ENCODE measurements at regions not wholly inside any gene's neighbourhood (a gene's known extent, or its start where the extent isn't known, plus 50 kb on each side); places are given as distances from the start of the nearest gene placed in this dataset.

DNA sequence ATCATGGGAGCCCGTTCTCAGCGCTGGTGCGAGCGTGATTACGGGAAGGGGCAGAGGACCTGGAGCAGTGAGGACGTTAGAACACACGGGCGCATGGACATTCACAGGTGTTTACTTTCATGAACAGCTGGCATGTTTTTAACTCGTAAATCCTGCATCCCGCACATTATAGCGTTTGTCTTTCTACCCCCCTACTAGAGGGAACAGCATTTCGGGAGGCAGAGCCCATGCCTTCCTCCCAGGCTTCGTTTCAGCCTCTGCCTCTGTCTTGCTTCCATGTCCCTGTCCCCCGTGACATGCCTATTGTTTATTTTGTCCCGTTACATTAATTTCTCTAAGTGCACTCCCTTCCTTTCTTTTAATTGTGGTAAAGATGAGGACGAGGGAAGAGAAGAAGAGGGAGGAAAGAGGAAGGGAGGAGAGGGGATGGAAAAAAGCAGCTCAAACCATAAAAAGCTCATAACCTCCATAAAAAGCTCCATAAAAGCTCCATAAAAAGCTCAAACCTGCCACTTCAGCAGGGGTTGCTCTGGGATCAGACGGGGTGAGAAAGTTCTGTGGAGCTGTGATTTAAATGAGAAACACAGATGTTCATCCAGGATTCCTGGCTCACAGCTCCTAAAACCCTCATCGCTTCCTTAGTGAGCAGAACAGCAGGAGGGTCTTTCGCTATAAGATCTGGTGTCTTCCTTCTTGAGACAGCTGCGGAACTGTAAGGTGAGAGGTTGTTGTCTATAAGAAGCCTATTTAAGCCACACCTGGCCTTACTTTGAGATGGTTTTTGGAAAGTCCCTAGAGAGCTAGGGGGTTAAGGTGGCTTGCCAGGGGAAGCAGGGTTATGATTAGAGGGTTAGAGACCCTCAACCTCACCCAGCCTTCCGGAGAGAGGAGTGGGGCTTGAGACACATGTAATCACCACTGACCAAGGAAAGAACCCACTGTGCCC is 66.6 kb upstream of the SNTG2 start:
- no peak overlapping the region for H3K27ac ChIP-seq
- no peak for TF ChIP-seq ZFX (IDR thresholded peaks at IDR 0.05; ENCODE audit: borderline replicate concordance)
- TF ChIP-seq, protein P1, sequence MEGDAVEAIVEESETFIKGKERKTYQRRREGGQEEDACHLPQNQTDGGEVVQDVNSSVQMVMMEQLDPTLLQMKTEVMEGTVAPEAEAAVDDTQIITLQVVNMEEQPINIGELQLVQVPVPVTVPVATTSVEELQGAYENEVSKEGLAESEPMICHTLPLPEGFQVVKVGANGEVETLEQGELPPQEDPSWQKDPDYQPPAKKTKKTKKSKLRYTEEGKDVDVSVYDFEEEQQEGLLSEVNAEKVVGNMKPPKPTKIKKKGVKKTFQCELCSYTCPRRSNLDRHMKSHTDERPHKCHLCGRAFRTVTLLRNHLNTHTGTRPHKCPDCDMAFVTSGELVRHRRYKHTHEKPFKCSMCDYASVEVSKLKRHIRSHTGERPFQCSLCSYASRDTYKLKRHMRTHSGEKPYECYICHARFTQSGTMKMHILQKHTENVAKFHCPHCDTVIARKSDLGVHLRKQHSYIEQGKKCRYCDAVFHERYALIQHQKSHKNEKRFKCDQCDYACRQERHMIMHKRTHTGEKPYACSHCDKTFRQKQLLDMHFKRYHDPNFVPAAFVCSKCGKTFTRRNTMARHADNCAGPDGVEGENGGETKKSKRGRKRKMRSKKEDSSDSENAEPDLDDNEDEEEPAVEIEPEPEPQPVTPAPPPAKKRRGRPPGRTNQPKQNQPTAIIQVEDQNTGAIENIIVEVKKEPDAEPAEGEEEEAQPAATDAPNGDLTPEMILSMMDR (IDR thresholded peaks at IDR 0.05) = no peak

DNA sequence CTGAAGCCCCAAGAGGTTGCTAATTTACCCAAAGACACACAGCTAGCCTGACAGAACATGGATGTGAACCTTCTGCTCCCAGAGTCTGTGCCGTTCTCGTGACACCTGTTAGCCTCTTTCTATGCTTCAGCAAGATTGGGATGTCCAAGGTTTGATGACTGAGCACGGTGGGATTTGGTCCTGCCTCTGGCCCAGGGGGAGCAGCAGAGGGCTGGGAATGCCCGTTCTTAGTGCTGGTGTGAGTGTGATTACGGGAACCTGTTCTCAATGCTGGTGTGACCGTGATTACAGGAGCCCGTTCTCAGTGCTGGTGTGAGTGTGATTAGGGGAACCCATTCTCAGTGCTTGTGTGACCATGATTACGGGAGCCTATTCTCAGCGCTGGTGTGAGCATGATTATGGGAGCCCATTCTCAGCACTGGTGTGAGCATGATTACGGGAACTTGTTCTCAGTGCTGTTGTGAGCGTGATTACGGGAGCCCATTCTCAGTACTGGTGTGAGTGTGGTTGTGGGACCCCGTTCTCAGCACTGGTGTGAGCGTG is 67.3 kb upstream of the SNTG2 start:
- no peak for TF ChIP-seq ZFX (IDR thresholded peaks at IDR 0.05; ENCODE audit: borderline replicate concordance)
- TF ChIP-seq, protein P1 (IDR thresholded peaks at IDR 0.05) = no peak
- no peak overlapping the region for H3K27ac ChIP-seq

DNA sequence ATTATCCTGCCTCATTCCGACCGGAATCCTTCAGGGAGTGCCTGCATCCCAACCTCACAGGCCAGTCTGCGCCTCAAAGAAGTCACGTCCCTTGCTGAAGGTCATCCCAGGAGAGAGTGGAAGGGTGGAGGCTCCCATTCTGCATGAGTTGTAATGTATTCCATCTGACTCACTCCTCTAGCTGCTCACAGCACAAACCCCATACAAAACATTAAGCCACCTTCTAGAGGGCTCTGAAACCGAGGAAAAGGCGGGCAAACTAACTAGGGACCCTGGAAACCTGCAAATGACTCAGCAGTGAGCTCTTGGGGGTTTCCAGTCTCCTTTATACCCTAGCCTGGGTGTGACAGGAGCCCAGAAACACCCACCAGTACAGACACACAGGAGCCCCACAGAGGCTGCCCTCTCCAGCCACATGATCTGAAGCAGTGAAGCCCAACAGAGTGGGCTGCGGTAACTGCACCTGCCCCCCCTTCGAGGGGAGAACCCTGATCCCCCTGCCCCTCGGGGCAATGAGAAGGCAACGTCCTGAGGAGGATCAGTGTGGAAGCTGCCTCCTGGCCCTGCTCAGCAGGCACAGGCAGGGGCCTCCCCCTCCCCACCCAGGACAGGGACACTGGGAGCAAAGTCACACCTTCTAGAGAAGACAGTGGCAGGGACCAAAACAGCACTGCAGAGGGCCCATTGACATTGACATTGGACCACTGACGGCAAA is 69.3 kb upstream of the SNTG2 start:
- no peak for TF ChIP-seq ZFX (IDR thresholded peaks at IDR 0.05; ENCODE audit: borderline replicate concordance)
- TF ChIP-seq, protein P1 (IDR thresholded peaks at IDR 0.05) = no peak
- no peak overlapping the region for H3K27ac ChIP-seq

DNA sequence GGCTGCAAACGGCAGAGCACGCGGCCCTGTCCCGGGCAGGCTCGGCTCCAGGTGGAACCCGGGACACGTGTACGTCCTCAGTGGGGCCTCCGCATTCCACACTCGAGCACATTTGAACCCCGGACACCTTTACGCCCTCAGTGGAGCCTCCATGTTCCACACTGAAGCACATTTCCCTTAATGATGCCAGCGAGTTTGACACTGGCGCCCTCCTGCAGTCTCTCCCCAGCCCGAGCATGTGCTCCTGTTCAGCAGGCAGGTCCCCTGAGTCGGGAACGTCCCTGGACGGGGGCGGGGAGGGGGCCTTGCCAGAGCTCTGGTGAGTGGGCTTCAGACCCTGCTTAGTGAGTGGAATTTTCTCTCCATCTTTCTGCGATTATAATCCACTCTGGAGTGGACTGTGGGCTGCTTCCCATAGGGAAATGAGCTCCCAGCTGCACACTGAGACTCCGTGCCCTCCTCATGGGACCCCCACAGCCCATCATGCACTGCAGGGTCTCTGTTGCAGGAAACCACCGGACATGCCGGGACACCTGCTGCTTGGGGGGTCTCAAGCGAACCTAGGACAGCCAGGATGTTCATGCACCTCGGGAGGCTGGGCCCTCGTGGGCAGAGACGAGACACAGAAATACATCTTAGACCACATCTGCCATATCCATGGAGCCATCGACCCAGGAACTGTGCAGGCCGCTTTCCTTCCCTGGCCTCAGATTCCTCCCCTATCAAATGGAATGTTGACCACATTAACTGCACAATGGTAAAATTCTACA is 70.3 kb upstream of the SNTG2 start:
- no peak for TF ChIP-seq ZFX (IDR thresholded peaks at IDR 0.05; ENCODE audit: borderline replicate concordance)
- TF ChIP-seq, protein P1 (IDR thresholded peaks at IDR 0.05) = no peak
- no peak overlapping the region for H3K27ac ChIP-seq

DNA sequence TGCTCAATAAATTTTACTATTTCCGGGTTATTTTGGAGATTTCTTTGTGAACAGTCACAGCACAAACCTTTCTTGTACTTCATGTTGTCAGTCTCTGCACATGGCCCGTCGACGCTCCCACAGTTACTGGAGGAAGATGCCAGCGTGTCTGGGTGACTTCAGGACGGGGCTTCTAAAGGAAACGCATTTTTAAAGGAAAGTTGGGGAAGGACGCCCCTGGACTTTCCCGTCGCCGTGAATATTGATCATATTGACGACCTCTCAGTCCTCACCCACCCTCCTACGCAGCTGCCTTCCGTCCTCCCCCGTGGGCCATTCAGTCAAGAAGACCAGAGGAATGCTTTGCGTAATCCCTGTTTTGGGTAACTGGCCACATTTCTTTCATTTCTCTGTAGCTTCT is 71.1 kb upstream of the SNTG2 start:
- H3K27ac ChIP-seq = no peak overlapping the region
- no peak for TF ChIP-seq ZFX (IDR thresholded peaks at IDR 0.05; ENCODE audit: borderline replicate concordance)
- TF ChIP-seq, protein P1 (IDR thresholded peaks at IDR 0.05) = no peak

DNA sequence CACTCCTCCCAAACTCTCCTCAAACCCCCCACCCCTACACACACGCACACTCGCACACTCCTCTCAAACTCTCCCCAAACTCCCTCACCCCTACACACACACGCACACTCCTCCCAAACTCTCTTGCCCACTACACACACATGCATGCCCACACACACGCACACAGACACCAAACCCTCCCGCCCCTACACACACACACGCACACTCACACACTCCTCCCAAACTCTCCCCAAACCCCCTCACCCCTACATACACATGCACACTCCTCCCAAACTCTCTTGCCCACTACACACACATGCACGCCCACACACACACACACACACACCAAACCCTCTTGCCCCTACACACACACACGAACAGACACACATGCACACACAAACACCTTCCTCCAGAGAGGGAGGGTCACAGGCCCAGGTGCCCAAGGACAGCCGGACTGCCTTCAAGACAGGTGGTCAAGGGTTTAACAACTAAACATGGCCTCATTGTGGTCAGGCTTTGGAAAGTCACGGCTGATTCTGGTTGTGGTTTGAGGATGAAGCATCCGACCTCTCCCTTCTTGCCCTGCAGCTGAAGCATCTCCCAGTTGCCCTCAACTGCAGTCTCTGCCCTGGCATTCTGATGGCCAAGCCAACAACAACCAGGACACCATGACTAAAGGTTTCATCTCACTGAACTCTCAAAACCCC is 72.3 kb upstream of the SNTG2 start:
- no peak overlapping the region for H3K27ac ChIP-seq
- TF ChIP-seq, protein P1 (IDR thresholded peaks at IDR 0.05) = no peak
- TF ChIP-seq ZFX (IDR thresholded peaks at IDR 0.05; ENCODE audit: borderline replicate concordance) = no peak

Measured in 22Rv1 (cell line).